Inferior parietal cortex (tissue), 1 donor: ENCODE measurements at regions not wholly inside any gene's neighbourhood (a gene's known extent, or its start where the extent isn't known, plus 50 kb on each side); places are given as distances from the start of the nearest gene placed in this dataset.

Experiments used
- DNase-seq: peaks from one replicate; pipeline ENCODE4 v3.0.0-alpha.2; 2016; ENCODE audit errors: extremely low spot score

DNA sequence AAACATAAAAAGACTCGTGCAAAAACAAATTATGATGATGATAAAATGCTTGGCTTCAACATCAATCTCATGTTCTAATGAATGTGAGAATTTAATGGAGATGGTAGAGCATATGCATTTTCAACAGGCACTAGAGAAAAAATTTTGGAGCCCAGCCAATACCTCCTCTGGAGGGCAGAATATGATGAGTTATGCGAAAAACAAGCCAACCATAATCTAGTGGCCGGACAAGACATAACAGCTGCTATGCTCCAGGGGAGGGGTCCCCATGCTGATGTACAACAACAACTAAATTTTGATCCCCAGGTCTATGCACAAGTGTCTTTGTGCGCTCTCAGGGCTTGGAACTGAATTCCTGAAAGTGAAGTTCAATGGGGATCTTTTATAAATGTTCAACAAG, 1197.5 kb downstream of the LRFN5 start:
- no peak for DNase-seq

DNA sequence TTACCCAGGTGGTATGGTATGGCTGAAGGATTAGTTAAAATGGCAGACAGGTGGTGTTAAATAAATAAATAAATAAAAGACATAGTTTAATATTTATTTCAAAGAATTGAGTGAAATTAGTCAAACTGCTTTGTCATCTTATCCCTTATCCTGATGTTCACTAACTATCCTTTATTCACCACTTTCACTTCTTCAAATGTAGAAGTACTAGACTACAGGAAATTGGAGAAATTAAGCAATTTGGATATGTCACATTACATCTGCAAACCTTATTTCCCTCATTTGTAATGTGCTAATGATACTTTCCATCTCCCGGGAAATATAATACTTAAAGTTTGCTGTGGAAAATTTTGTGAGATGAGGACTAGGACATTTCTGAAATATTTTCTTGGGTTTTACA, 1195.7 kb downstream of the LRFN5 start:
- no peak for DNase-seq

DNA sequence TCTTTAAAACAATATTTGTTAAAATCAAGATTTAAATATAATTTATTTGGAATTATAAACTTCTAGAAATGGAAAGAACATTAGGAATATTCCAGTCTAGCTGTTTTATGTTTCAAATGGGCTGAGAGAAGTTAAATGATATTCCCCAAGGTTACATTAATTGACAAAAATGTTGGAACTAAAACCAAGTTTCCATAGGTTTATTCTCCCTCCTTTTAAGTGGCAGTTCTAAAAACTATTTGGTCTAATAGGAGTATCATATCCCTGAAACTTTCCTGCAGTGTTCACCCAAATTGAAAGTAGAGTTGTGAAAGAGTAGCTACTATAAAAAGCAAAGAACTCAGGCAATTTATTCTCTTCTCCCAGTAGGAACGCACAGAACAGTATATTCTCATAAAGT, 1185.5 kb downstream of the LRFN5 start:
- DNase-seq: no peak

DNA sequence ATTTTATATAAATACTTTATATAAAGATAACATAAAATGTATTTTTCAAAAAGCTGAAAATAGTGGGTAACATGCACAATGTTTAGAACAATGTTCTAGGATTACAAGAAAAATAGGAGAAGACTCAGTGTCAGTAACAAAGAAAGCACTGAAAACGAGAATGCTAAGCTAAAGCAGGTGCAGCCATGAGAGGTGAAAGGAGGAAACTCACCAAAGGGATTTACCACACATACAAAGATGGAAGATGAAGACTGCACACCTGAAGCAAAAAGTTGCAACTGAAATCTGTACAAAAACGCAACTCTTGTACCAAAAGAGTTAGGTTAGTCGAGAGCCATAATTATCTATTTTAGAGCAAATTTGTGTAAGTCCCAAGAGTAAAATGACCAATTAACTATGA, 1176.1 kb downstream of the LRFN5 start:
- DNase-seq: no peak

DNA sequence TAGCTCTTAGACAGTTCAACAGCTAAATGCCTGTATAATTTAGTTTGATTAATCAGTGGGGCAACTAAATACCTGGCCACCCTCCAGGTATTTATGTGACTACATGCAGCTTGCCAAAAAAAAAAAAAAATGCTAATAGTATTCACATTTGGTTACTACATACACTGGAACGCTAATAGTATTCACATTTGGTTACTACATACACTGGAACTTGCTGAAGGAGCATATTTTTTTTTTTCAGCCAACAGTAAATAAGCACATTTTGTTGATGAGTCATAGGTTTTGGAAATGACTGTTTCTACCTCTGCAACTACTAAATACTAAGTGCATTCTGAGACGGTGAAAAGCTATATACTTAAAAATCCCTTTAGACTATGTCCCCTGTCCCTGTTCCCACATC, 1172.3 kb downstream of the LRFN5 start:
- DNase-seq: no peak

DNA sequence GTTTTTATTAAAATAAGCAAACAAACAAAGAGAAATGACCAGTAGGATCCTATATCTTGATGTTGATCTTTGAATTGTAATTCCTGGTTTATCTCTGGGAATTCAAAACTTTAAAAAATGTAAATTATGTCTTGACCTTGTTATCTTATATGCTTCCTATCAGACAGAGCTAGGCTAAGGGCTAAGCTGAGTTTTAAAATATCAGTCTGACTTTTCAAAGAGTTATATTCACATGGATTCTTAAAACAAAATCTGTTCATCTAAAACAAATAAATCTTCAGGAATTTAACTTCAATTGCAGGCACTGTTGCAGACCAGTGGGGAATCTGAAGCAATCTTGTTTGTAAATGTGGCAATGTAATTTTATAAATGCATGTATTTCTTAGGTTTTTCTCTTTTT, 1144.1 kb downstream of the LRFN5 start:
- DNase-seq: no peak

DNA sequence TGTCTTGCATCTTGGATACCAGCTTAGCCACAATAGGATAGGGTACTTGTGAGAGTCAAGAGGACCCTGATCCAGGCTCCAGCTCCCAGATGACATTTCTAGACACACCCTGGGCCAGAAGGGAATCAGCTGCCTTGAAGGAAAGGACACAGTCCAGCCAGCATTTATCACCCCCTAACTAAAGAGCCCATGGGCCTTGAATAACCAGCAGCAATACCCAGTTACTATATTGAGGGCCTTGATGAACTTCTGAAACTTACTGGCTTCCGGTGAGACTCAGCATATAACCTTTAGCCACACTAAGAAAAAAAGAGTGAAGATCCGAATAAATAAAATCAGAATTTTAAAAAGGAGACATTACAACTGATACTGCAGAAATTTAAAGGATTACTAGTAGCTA, 1135.4 kb downstream of the LRFN5 start:
- no peak for DNase-seq

DNA sequence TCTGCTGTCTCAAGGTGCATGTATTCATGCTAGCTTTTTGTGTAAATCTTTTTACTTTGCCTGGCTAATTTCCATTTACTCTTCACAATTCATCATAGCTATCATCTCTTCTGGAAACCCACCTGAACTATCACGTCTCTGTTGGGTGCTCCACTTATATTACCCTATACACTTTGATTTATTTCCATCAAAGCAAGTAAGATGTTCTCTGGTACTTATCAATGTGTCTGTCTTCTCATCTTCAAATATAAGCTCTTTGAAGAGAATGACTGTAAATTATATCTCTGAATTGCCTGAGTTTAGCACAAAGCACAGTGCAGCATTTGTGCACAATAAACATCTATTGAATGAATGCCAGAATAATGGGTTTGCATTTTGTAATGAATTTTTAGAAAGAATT, 1129.7 kb downstream of the LRFN5 start:
- no peak for DNase-seq

DNA sequence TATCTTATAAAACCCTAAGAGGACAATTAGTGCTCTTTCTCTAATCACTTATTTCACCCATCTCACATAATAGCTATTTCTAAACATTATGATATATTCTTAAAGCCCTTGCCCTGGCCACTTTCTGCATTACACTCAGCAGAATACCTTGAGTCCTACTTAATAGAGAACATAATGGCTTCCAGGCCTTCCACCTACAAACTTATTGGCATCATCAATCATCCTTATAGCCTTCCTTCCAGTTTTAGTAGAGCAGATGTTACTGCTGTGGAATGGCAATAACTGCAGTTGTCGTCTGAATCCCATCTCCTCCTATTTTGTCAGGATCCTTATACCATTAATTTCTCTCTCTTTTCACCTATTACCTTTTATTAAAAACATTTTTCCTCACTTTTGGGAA, 1127.4 kb downstream of the LRFN5 start:
- no peak for DNase-seq

DNA sequence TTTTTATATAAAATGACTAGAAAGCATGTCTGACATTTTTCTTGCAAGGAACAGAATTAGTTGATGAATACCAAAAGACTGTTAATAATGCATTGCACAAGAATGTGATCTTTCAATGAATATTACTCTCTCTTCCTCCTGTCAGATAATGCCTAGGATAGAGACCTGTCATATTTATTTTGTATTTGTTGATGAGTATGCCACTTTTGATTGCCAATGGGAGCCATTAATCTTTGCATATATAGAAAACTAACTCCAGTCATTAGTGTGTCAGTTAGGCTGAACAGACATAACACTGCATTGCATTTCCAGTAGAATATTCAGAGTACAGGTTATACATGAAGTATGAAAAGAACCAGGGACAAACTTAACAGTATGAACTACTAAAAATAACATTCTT, 1125.3 kb downstream of the LRFN5 start:
- no peak for DNase-seq

DNA sequence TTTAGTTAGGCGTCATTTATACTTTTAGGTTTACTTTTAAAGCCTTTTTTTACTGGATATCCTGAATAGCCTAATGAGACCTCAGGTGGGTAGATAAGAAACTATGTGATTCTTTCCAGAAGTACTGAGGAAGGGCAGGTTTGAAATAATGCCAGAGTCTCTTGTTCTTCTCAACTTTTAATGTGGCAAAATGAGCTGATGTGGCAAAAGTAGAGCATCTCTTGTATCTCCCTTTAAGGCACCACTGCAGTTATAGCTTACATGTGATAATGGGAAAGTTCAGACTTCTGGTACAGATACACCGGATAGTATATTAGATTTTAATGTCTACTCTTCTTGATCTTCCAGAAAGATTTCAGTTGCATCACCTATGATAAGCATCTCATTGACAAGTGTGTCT, 1124.8 kb downstream of the LRFN5 start:
- no peak for DNase-seq

DNA sequence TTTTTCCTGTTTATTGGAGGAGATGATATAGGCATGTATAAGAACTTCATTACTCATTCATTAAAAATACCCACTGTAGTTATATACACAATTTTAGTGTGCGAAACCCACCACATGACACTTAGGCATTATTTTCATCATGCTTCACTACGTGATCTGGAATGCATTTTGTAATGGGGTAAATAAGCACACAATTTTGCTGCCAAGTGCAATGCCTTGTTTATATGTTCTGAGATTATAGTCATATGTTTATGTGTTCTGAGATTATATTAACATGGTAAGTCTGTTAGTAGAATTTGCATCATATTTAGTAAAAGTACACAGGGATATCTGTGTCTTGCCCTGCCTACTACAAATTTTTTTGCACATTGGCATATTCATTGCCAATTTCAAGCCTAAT, 1123.0 kb downstream of the LRFN5 start:
- DNase-seq: no peak

DNA sequence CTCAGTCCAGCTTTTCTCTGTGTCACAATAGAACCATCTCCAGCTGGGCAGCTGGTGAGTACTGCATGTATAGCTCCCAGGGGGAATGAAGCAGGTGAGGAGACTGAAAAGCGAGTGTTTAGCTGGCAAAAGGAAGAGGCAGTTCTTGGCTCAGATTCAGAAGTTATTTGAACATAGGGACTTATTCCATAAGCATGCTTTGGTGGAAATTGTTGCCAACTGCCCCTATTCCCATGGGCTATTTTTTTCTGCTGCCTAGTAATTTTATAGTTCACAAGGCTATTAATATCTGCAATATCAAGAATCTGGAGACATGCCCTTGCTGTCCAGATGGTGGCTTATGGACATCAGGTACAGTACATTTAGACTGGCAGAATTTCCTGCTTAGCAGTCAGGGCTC, 1112.7 kb downstream of the LRFN5 start:
- DNase-seq: no peak

DNA sequence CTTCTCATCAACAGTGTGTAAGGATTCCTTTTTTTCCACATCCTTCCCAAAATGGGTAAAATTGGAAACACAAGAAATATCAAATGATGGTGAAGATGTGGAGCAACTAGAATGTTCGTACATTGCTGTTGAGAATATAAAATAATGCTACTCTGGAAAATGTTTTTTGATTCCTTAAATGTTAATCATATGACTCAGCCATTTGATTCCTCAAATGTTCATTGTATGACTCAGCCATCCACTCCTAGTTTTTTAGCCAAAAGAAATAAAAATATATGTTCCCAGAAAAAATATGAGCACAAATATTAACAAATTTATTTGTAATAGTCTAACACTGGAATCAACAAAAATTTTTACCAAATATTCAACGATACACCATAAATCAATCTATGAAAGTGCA, 1108.6 kb downstream of the LRFN5 start:
- DNase-seq: no peak

DNA sequence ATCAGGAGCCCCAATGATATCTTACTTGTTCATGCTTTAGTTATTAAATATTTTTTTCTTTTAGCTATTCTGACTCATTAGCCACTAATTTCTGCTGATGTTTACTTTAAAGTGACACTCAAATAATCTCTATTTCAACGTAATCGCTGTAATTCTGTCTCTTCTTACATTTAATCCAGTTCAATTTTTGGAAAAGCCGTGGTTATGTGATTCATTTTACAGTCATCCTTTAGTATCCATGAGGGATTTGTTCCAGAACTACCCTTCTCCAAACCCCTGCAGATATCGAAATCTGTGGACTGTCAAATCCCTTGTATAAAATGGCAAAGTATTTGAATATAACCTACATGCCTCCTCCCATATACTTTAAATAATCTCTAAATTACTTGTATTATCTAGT, 1103.4 kb downstream of the LRFN5 start:
- DNase-seq: no peak

DNA sequence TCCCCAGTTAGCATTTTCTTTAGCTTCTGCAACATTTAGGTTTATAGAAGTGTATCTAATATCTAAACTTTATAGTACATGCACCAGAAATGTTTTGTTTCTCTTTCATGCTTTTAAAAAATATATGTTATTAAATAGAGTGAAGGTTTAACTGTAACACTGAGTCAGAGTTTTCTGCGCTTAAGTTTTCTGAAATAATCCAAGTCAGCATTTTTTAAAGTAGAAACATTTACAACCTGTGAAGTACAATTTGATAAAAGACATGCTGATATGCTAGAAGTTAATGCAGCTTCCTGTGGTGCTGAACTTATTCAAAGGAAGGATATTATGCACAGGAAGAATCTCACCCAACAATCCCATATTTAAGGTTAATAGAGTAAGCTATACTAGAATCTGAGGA, 1096.8 kb downstream of the LRFN5 start:
- DNase-seq: no peak

DNA sequence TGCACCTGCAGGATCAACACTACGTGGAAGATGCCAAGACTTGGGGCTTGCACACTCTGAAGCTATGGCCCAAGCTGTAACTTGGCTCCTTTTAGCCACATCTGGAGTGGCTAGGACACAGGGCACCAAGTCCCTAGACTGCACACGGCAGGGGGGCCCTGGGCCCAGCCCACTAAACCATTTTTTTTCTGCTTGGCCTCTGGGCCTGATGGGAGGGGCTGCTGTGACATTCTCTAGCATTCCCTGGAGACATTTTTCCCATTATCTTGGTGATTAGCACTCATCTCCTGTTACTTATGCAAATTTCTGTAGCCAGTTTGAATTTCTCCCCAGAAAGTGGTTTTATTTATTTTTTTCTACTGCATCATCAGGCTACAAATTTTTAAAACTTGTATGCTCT, 1080.7 kb downstream of the LRFN5 start:
- no peak for DNase-seq

DNA sequence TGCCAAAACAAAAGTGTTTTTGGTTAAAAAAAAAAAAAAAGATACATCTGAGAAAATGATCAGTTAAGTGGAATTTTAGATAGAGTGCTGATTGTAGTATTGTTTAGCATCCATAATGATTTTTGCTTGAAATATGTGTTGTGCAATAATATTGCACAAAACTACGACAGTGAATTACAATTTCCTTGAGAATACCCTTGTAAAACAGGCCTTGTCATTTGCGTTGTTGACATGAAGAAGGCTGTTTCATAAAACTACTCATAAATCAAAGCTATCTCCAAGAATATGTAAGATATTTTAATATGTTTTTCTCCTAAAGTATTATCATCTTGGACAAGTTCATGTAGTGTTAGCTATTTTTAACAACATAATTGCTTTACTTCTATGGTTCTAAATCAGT, 1077.0 kb downstream of the LRFN5 start:
- DNase-seq: no peak

DNA sequence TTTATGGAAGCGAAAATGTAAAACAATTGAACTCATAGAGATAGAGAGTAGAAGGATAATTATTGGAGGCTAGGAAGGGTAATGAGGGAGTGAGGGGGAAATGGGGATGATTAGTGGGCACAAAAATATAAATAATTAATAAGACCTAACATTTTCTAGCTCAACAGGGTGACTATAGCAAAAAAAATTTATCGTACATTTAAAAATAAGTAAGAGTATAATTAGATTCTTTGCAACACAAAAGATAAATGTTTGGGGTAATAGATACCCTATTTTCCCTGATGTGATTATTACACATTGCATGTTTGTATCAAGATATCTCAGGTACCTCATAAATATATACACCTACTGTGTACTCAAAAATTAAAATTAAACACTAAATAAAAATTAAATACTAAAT, 1070.0 kb downstream of the LRFN5 start:
- no peak for DNase-seq

DNA sequence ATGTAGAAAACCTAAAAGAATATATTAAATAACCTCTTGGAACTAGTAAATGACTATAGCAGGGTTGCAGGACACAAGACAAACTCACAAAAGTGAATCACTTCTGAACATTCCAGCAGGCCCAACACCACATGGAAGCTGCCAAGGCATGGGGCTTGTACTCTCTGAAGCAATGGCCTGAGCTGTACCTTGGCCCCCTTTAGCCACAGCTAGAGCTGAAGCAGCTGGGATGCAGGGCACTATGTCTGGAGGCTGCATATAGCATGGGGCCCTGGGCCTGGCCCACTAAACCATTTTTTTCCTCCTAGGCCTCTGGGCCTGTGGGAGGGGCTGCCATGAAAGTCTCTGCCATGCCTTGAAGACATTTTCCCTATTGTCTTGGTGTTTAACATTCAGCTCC, 1067.3 kb downstream of the LRFN5 start:
- no peak for DNase-seq

DNA sequence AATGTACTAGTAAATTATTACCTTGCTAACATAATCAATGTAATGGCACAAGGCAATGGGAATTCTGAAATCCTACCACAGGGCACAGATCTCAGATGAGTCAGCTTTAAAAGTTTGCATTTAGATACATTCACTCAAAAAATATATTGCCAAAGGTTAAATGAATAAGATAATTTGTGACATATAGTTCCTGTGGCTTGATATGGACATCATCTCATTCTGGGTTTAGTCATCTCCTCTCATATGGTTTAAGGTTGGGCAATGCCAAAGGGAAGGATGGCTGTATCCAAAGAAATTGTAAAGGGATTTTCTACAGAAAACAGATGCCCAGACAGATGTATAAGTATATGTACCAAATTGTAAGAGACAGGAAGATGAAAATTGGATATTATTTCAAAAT, 1065.0 kb downstream of the LRFN5 start:
- DNase-seq: no peak

DNA sequence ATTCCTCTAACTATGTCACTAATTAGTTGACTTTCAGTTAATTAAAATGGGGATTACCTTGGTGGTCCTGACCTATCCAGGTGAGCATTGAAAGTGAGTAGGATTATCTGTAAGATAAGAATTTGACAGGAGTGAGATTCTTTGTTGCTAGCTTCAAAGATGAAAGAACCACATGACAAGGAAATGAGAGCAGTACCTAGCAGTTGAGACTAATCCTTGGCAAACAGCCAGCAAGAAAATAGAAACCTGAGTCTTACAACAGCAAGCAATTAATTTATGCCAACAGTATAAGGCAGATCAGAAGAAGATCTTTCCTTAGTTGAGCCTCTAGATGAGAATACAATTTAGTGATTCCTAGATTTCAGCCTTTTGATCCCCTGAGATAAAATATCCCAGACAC, 1058.4 kb downstream of the LRFN5 start:
- DNase-seq: no peak

DNA sequence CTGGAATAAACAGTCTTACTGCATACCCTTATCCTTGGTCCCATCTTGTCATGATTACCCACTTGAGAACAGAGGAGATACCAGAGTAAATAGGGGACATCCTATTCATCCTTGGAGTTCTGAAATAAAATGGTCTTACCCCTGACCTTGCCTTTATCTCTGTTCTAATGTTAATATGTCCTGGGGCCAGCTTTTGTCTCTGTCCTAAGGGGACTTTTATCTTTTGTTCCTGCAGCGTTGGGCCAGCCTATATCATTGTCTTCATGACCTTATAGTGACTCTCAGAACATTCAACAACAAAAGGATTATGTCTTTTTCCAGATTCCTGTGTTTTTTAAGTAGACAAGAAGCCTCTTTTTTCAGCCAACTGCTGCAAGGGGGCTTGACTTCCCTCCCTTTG, 1057.5 kb downstream of the LRFN5 start:
- no peak for DNase-seq

DNA sequence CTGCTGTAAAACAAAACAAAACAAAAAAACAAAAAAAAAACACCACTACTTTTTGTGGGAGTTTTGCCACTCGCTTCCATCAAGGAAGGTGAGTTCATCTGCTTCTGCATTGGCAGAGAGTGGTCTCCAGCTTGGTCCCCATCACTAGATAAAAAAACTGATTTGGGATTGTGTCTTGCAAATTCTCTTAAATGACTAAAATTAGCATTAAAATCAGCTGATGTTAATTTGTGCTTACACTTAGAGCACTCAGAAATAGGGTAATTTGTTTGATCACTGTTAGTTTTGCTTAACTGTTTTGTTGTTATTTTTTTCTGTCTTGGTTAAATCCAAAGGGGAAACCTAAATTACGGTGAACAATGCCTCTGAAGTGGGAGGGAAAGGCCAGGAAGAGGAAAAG, 1048.0 kb downstream of the LRFN5 start:
- no peak for DNase-seq

DNA sequence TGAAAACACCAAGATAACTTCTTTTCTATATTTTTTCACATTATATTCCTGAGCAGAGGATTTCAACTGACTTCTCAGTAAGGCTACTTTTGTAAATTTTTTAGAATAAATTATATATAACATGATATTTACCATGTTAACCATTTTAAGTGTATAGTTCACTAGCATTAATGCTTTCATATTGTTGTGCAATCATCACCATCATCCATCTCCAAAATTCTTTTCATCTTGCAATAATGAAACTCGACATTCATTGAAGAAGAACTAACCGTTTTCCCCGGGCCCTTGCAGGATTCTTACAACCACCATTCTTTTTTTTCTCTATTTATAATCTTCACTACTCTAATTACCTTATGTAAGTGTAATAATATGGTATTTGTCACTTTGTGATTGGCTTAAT, 1036.1 kb downstream of the LRFN5 start:
- no peak for DNase-seq
